ENCODE measurements at regions not wholly inside any gene's neighbourhood (a gene's known extent, or its start where the extent isn't known, plus 50 kb on each side); places are given as distances from the start of the nearest gene placed in this dataset.

GRCh38 chr3:25283613-25284012, 144.4 kb upstream of the RARB start:
- H3K27me3 ChIP-seq (ENCODE audit: control insufficient read depth, extremely low read depth, insufficient read depth, low read length): no peaks in the 10 kb centered on the region
- H3K36me3 ChIP-seq (ENCODE audit: control insufficient read depth in 2 of 2, extremely low read depth in 1 of 2, insufficient read depth in 2 of 2, low read length in 2 of 2): no peaks in the 10 kb centered on the region
- no peak overlapping the region for H3K27ac ChIP-seq (ENCODE audit: control insufficient read depth, insufficient read depth, low read length)
- H3K9me3 ChIP-seq (ENCODE audit: control insufficient read depth, low read depth, low read length): no peaks in the 10 kb centered on the region
- no peaks in the 10 kb centered on the region for H3K79me2 ChIP-seq (ENCODE audit: control insufficient read depth, insufficient read depth, low read length)
- H3K9ac ChIP-seq (ENCODE audit: control insufficient read depth, extremely low read depth, insufficient read depth, low read length): no peak overlapping the region
- H3K9me1 ChIP-seq (ENCODE audit: control insufficient read depth, extremely low read depth, insufficient read depth, low read length): no peaks in the 10 kb centered on the region
- TF ChIP-seq, protein P1, sequence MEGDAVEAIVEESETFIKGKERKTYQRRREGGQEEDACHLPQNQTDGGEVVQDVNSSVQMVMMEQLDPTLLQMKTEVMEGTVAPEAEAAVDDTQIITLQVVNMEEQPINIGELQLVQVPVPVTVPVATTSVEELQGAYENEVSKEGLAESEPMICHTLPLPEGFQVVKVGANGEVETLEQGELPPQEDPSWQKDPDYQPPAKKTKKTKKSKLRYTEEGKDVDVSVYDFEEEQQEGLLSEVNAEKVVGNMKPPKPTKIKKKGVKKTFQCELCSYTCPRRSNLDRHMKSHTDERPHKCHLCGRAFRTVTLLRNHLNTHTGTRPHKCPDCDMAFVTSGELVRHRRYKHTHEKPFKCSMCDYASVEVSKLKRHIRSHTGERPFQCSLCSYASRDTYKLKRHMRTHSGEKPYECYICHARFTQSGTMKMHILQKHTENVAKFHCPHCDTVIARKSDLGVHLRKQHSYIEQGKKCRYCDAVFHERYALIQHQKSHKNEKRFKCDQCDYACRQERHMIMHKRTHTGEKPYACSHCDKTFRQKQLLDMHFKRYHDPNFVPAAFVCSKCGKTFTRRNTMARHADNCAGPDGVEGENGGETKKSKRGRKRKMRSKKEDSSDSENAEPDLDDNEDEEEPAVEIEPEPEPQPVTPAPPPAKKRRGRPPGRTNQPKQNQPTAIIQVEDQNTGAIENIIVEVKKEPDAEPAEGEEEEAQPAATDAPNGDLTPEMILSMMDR (optimal IDR thresholded peaks at IDR 0.05 in 1 of 3, IDR thresholded peaks at IDR 0.05 in 1 of 3, conservative IDR thresholded peaks at IDR 0.05 in 1 of 3; ENCODE audit: extremely low read depth in 1 of 3, insufficient read depth in 2 of 3, low read length in 3 of 3): no peak
- TF ChIP-seq EZH2 (IDR thresholded peaks at IDR 0.05; ENCODE audit: low read length): no peak
- dilution Hi-C loops (cut with MboI; ENCODE audit: extremely low pct_ligation_motif_present, low sequenced_read_pairs): no loop called here
- no peaks in the 10 kb centered on the region for H4K20me1 ChIP-seq (ENCODE audit: control insufficient read depth, extremely low read depth, insufficient read depth, low read length)
- H3K4me2 ChIP-seq (ENCODE audit: control insufficient read depth, extremely low read depth, insufficient read depth, low read depth, low read length): no peak overlapping the region
- DNase-seq (ENCODE audit: low read depth, low spot score) (no peak), FAIRE-seq (no peak)
- no peaks in the 10 kb centered on the region for H3K4me1 ChIP-seq (ENCODE audit: control insufficient read depth, extremely low read depth, insufficient read depth, low read length)
- no peak overlapping the region for H2AFZ ChIP-seq (ENCODE audit: control insufficient read depth, low read length)
- no peak overlapping the region for H3K4me3 ChIP-seq (ENCODE audit: control insufficient read depth in 2 of 3, extremely low read depth in 1 of 3, insufficient read depth in 2 of 3, low read depth in 1 of 3, low read length in 3 of 3)

DNA sequence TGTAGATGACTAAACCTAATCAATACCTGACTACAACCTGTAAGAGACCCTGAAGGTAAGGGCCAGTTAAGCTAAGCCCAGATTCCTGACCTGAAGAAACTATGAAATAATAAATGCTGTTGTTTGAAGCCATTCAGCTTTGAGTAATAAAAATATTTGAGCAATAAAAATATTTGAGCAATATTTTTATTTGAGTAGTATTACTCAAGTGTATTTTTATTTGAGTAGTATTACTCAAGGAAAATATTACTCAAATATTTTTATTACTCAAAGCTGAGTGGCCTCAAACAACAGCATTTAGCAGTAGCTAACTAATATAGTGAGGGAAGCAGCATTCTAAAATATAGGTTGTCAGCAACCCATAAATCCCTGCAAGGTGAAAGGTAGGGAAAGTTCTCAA, 143.8 kb upstream of the RARB start:
- Histone ChIP-seq H3K4me2 (ENCODE audit: control insufficient read depth, extremely low read depth, insufficient read depth, low read depth, low read length) (no peak overlapping the region), H3K4me3 (ENCODE audit: control insufficient read depth in 2 of 3, extremely low read depth in 1 of 3, insufficient read depth in 2 of 3, low read depth in 1 of 3, low read length in 3 of 3) (no peak overlapping the region), H3K9me3 (ENCODE audit: control insufficient read depth, low read depth, low read length) (no peaks in the 10 kb centered on the region), H2AFZ (ENCODE audit: control insufficient read depth, low read length) (no peak overlapping the region), H3K27ac (ENCODE audit: control insufficient read depth, insufficient read depth, low read length) (no peak overlapping the region), H3K4me1 (ENCODE audit: control insufficient read depth, extremely low read depth, insufficient read depth, low read length) (no peaks in the 10 kb centered on the region), H3K36me3 (ENCODE audit: control insufficient read depth in 2 of 2, extremely low read depth in 1 of 2, insufficient read depth in 2 of 2, low read length in 2 of 2) (no peaks in the 10 kb centered on the region), H4K20me1 (ENCODE audit: control insufficient read depth, extremely low read depth, insufficient read depth, low read length) (no peaks in the 10 kb centered on the region), H3K9me1 (ENCODE audit: control insufficient read depth, extremely low read depth, insufficient read depth, low read length) (no peaks in the 10 kb centered on the region), H3K27me3 (ENCODE audit: control insufficient read depth, extremely low read depth, insufficient read depth, low read length) (no peaks in the 10 kb centered on the region), H3K79me2 (ENCODE audit: control insufficient read depth, insufficient read depth, low read length) (no peaks in the 10 kb centered on the region), H3K9ac (ENCODE audit: control insufficient read depth, extremely low read depth, insufficient read depth, low read length) (no peak overlapping the region)
- dilution Hi-C loops (cut with MboI; ENCODE audit: extremely low pct_ligation_motif_present, low sequenced_read_pairs): no loop called here
- FAIRE-seq (no peak), DNase-seq (ENCODE audit: low read depth, low spot score) (no peak)
- TF ChIP-seq EZH2 (IDR thresholded peaks at IDR 0.05; ENCODE audit: low read length): no peak
- TF ChIP-seq, protein P1 (optimal IDR thresholded peaks at IDR 0.05 in 1 of 3, IDR thresholded peaks at IDR 0.05 in 1 of 3, conservative IDR thresholded peaks at IDR 0.05 in 1 of 3; ENCODE audit: extremely low read depth in 1 of 3, insufficient read depth in 2 of 3, low read length in 3 of 3): no peak
